ENCODE measurements at regions not wholly inside any gene's neighbourhood (a gene's known extent, or its start where the extent isn't known, plus 50 kb on each side); places are given as distances from the start of the nearest gene placed in this dataset.
"Not testable (repeated sequence)": the region's sequence is repeated elsewhere in the genome, so short reads cannot be mapped to it uniquely, and the experiment has no call there.

GRCh38 chr5:67813877-67814539 lies 401.5 kb upstream of the PIK3R1 start:
- Mint-ChIP-seq H3K4me1 (peaks cover 3% of the 10 kb centered on the region), H3K36me3 (no peaks in the 10 kb centered on the region), H3K27me3 (peaks cover 3% of the 10 kb centered on the region), H3K27ac (no peak overlapping the region), H3K4me3 (no peak overlapping the region), H3K9me3 (ENCODE audit: low read depth) (no peaks in the 10 kb centered on the region)
- DNase-seq (no peak), ATAC-seq (no peak)
- CTCF ChIA-PET: no interaction called here

GRCh38 chr5:67809589-67809988 lies 406.0 kb upstream of the PIK3R1 start:
- H3K27ac Mint-ChIP-seq: no peak overlapping the region
- no peak overlapping the region for H3K4me3 Mint-ChIP-seq
- ATAC-seq: no peak
- no peak for DNase-seq
- H3K4me1 Mint-ChIP-seq: peaks cover 2% of the 10 kb centered on the region
- no peaks in the 10 kb centered on the region for H3K36me3 Mint-ChIP-seq
- H3K27me3 Mint-ChIP-seq: peaks cover 3% of the 10 kb centered on the region
- H3K9me3 Mint-ChIP-seq (ENCODE audit: low read depth): no peaks in the 10 kb centered on the region
- CTCF ChIA-PET: no interaction called here

- Mint-ChIP-seq H3K27me3 (peaks cover 3% of the 10 kb centered on the region), H3K27ac (no peak overlapping the region), H3K4me1 (peaks cover 2% of the 10 kb centered on the region), H3K36me3 (no peaks in the 10 kb centered on the region), H3K4me3 (no peak overlapping the region), H3K9me3 (ENCODE audit: low read depth) (peaks cover 3% of the 10 kb centered on the region)
- CTCF ChIA-PET: no interaction called here
- ATAC-seq (no peak), DNase-seq (no peak)
Measured at GRCh38 chr5:67808340-67808739, 407.2 kb upstream of the PIK3R1 start.

GRCh38 chr5:67807439-67807888 lies 408.1 kb upstream of the PIK3R1 start:
- H3K36me3 Mint-ChIP-seq: peaks cover 3% of the 10 kb centered on the region
- peaks cover 3% of the 10 kb centered on the region for H3K27me3 Mint-ChIP-seq
- CTCF ChIA-PET: no interaction called here
- no peak overlapping the region for H3K27ac Mint-ChIP-seq
- peaks cover 4% of the 10 kb centered on the region for H3K4me1 Mint-ChIP-seq
- DNase-seq (no peak), ATAC-seq (no peak)
- no peak overlapping the region for H3K4me3 Mint-ChIP-seq
- H3K9me3 Mint-ChIP-seq (ENCODE audit: low read depth): peaks cover 3% of the 10 kb centered on the region

GRCh38 chr5:67806654-67807438 lies 408.7 kb upstream of the PIK3R1 start:
- H3K36me3 Mint-ChIP-seq: peaks cover 3% of the 10 kb centered on the region
- peaks cover 3% of the 10 kb centered on the region for H3K27me3 Mint-ChIP-seq
- CTCF ChIA-PET: no interaction called here
- H3K4me3 Mint-ChIP-seq: no peak overlapping the region
- ATAC-seq (no peak), DNase-seq (no peak)
- H3K9me3 Mint-ChIP-seq (ENCODE audit: low read depth): peaks cover 3% of the 10 kb centered on the region
- no peak overlapping the region for H3K27ac Mint-ChIP-seq
- H3K4me1 Mint-ChIP-seq: peaks cover 4% of the 10 kb centered on the region

GRCh38 chr5:67805666-67806348 lies 409.7 kb upstream of the PIK3R1 start:
- peaks cover 3% of the 10 kb centered on the region for H3K36me3 Mint-ChIP-seq
- no peak overlapping the region for H3K27ac Mint-ChIP-seq
- DNase-seq: no peak
- peaks cover 4% of the 10 kb centered on the region for H3K4me1 Mint-ChIP-seq
- CTCF ChIA-PET: no interaction called here
- ATAC-seq: no peak
- no peaks in the 10 kb centered on the region for H3K27me3 Mint-ChIP-seq
- no peak overlapping the region for H3K4me3 Mint-ChIP-seq
- H3K9me3 Mint-ChIP-seq (ENCODE audit: low read depth): peaks cover 3% of the 10 kb centered on the region

- peaks cover 5% of the 10 kb centered on the region for H3K27me3 Mint-ChIP-seq
- DNase-seq (no peak), ATAC-seq (no peak)
- peaks cover 3% of the 10 kb centered on the region for H3K9me3 Mint-ChIP-seq (ENCODE audit: low read depth)
- no peak overlapping the region for H3K27ac Mint-ChIP-seq
- CTCF ChIA-PET: no interaction called here
- H3K36me3 Mint-ChIP-seq: peaks cover 3% of the 10 kb centered on the region
- H3K4me3 Mint-ChIP-seq: no peak overlapping the region
- peaks cover 3% of the 10 kb centered on the region for H3K4me1 Mint-ChIP-seq
Measured at GRCh38 chr5:67802766-67803165, 412.8 kb upstream of the PIK3R1 start.

- ATAC-seq (no peak), DNase-seq (no peak)
- Mint-ChIP-seq H3K27ac (no peak overlapping the region), H3K27me3 (peaks cover 8% of the 10 kb centered on the region), H3K36me3 (peaks cover 3% of the 10 kb centered on the region), H3K9me3 (ENCODE audit: low read depth) (peaks cover 3% of the 10 kb centered on the region), H3K4me1 (peaks cover 3% of the 10 kb centered on the region), H3K4me3 (no peak overlapping the region)
- CTCF ChIA-PET: no interaction called here
Measured at GRCh38 chr5:67799732-67800234, 415.8 kb upstream of the PIK3R1 start.

- H3K4me3 Mint-ChIP-seq: not testable (repeated sequence)
Measured at GRCh38 chr5:67798470-67798869, 417.1 kb upstream of the PIK3R1 start.

GRCh38 chr5:67795781-67796477 lies 419.6 kb upstream of the PIK3R1 start:
- Mint-ChIP-seq H3K27ac (no peak overlapping the region), H3K4me3 (no peak overlapping the region), H3K36me3 (no peaks in the 10 kb centered on the region), H3K4me1 (no peaks in the 10 kb centered on the region), H3K9me3 (ENCODE audit: low read depth) (no peaks in the 10 kb centered on the region), H3K27me3 (peaks cover 8% of the 10 kb centered on the region)
- no peak for ATAC-seq
- CTCF ChIA-PET: no interaction called here
- DNase-seq: no peak

More at GRCh38 chr5:67798470-67798869, 417.1 kb upstream of the PIK3R1 start:
- H3K27ac Mint-ChIP-seq; H3K27me3 Mint-ChIP-seq; DNase-seq; H3K9me3 Mint-ChIP-seq (ENCODE audit: low read depth); H3K36me3 Mint-ChIP-seq; H3K4me1 Mint-ChIP-seq; CTCF ChIA-PET; ATAC-seq: not testable (repeated sequence)

GRCh38 chr5:67793966-67794365 lies 421.6 kb upstream of the PIK3R1 start:
- DNase-seq: no peak
- Mint-ChIP-seq H3K36me3 (no peaks in the 10 kb centered on the region), H3K27me3 (peaks cover 3% of the 10 kb centered on the region), H3K4me3 (no peak overlapping the region), H3K27ac (no peak overlapping the region), H3K4me1 (no peaks in the 10 kb centered on the region), H3K9me3 (ENCODE audit: low read depth) (no peaks in the 10 kb centered on the region)
- CTCF ChIA-PET: no interaction called here
- ATAC-seq: no peak

GRCh38 chr5:67793418-67793817 lies 422.1 kb upstream of the PIK3R1 start:
- Mint-ChIP-seq H3K4me3 (no peak overlapping the region), H3K36me3 (no peaks in the 10 kb centered on the region), H3K27ac (no peak overlapping the region), H3K27me3 (peaks cover 3% of the 10 kb centered on the region), H3K9me3 (ENCODE audit: low read depth) (no peaks in the 10 kb centered on the region), H3K4me1 (no peaks in the 10 kb centered on the region)
- CTCF ChIA-PET: no interaction called here
- DNase-seq (no peak), ATAC-seq (no peak)

GRCh38 chr5:67792891-67793290 lies 422.7 kb upstream of the PIK3R1 start:
- no peaks in the 10 kb centered on the region for H3K9me3 Mint-ChIP-seq (ENCODE audit: low read depth)
- CTCF ChIA-PET: no interaction called here
- no peak overlapping the region for H3K4me3 Mint-ChIP-seq
- H3K27ac Mint-ChIP-seq: no peak overlapping the region
- no peaks in the 10 kb centered on the region for H3K4me1 Mint-ChIP-seq
- ATAC-seq: no peak
- peaks cover 3% of the 10 kb centered on the region for H3K27me3 Mint-ChIP-seq
- H3K36me3 Mint-ChIP-seq: no peaks in the 10 kb centered on the region
- no peak for DNase-seq

Data from activated CD8-positive, alpha-beta memory T cell treated with anti-CD3 and anti-CD28 coated beads, Interleukin-2, amount 10 ng/mL, durations not matched to agents 7 days and 5 days (primary cell).